Uterus (tissue), 2 donors: ENCODE measurements at regions not wholly inside any gene's neighbourhood (a gene's known extent, or its start where the extent isn't known, plus 50 kb on each side); places are given as distances from the start of the nearest gene placed in this dataset.

Experiments used
- CTCF ChIP-seq, 4 experiments: fragments of 200-600 bp in 2 of 4; fragments of 450-650 bp in 2 of 4; sonication (generic) in 2 of 4; IDR thresholded peaks; one replicate each; pipeline ENCODE4 v1.5.1; 2016 to 2019; ENCODE audit warnings: antibody characterized with exemption in 4 of 4, mild to moderate bottlenecking in 2 of 4, moderate library complexity in 1 of 4
- POLR2A ChIP-seq, 2 donors: fragments of 450-650 bp; IDR thresholded peaks; one replicate each; pipeline ENCODE4 v1.6.1; 2016; ENCODE audit warnings: antibody characterized with exemption in 2 of 2, mild to moderate bottlenecking in 1 of 2, moderate library complexity in 1 of 2

- TF ChIP-seq CTCF (IDR thresholded peaks at IDR 0.05) (no peak), POLR2A (IDR thresholded peaks at IDR 0.05) (no peak)
Observed at GRCh38 chr13:78131346-78131745, 212.7 kb upstream of the EDNRB start.
